ENCODE measurements at regions not wholly inside any gene's neighbourhood (a gene's known extent, or its start where the extent isn't known, plus 50 kb on each side); places are given as distances from the start of the nearest gene placed in this dataset.

- TF ChIP-seq POLR2A (IDR thresholded peaks at IDR 0.05; ENCODE audit: low read depth, low read length) (no peak), SPI1 (IDR thresholded peaks at IDR 0.05; ENCODE audit: low read depth, low read length) (no peak), POLR2AphosphoS5 (IDR thresholded peaks at IDR 0.05; ENCODE audit: low read depth, low read length) (no peak), TAF1 (IDR thresholded peaks at IDR 0.05; ENCODE audit: low read depth, low read length) (no peak), PAX5 (IDR thresholded peaks at IDR 0.05; ENCODE audit: insufficient read depth, low read length, severe bottlenecking) (no peak)
Measured at GRCh38 chr5:35466746-35467145, 150.9 kb upstream of the SPEF2 start.

Measured in GM12891 (cell line).